GM19452 (cell line): ENCODE measurements at regions not wholly inside any gene's neighbourhood (a gene's known extent, or its start where the extent isn't known, plus 50 kb on each side); places are given as distances from the start of the nearest gene placed in this dataset.

Source experiments
- ATAC-seq: cut with Tn5 transposase; IDR thresholded peaks from one replicate; pipeline ENCODE4 v1.9.1; 2021; ENCODE audit not compliant: unreplicated experiment

GRCh38 chr3:30069056-30069455 lies 537.3 kb upstream of the TGFBR2 start:
- ATAC-seq = no peak

- ATAC-seq = no peak
These were observed 533.4 kb upstream of the TGFBR2 start for GRCh38 chr3:30073040-30073439.

- ATAC-seq = no peak
These were observed 532.8 kb upstream of the TGFBR2 start for GRCh38 chr3:30073622-30074021.

- ATAC-seq = no peak
These were observed 530.9 kb upstream of the TGFBR2 start for GRCh38 chr3:30075514-30075913.

- ATAC-seq = no peak
These were observed 529.5 kb upstream of the TGFBR2 start for GRCh38 chr3:30076899-30077298.

- ATAC-seq = no peak
These were observed 528.7 kb upstream of the TGFBR2 start for GRCh38 chr3:30077746-30078145.

GRCh38 chr3:30078736-30079135 lies 527.7 kb upstream of the TGFBR2 start:
- no peak for ATAC-seq

- no peak for ATAC-seq
These were observed 524.5 kb upstream of the TGFBR2 start for GRCh38 chr3:30081904-30082303.

- no peak for ATAC-seq
These were observed 523.7 kb upstream of the TGFBR2 start for GRCh38 chr3:30082652-30083051.

GRCh38 chr3:30083315-30083714 lies 523.1 kb upstream of the TGFBR2 start:
- ATAC-seq = no peak

- no peak for ATAC-seq
These were observed 522.1 kb upstream of the TGFBR2 start for GRCh38 chr3:30084316-30084715.

- no peak for ATAC-seq
These were observed 521.4 kb upstream of the TGFBR2 start for GRCh38 chr3:30084971-30085403.

GRCh38 chr3:30085486-30085885 lies 520.9 kb upstream of the TGFBR2 start:
- no peak for ATAC-seq

- ATAC-seq = no peak
These were observed 514.7 kb upstream of the TGFBR2 start for GRCh38 chr3:30091686-30092085.

GRCh38 chr3:30097022-30097650 lies 509.3 kb upstream of the TGFBR2 start:
- ATAC-seq = no peak

- no peak for ATAC-seq
These were observed 508.2 kb upstream of the TGFBR2 start for GRCh38 chr3:30098243-30098642.

GRCh38 chr3:30098653-30099455 lies 507.5 kb upstream of the TGFBR2 start:
- no peak for ATAC-seq

GRCh38 chr3:30102356-30102755 lies 504.0 kb upstream of the TGFBR2 start:
- ATAC-seq = no peak

GRCh38 chr3:30103186-30103585 lies 503.2 kb upstream of the TGFBR2 start:
- no peak for ATAC-seq

- ATAC-seq = no peak
These were observed 498.9 kb upstream of the TGFBR2 start for GRCh38 chr3:30107531-30107930.

- ATAC-seq = no peak
These were observed 494.0 kb upstream of the TGFBR2 start for GRCh38 chr3:30112411-30112810.

GRCh38 chr3:30112902-30113484 lies 493.4 kb upstream of the TGFBR2 start:
- no peak for ATAC-seq
